GM11168 (cell line): ENCODE measurements at regions not wholly inside any gene's neighbourhood (a gene's known extent, or its start where the extent isn't known, plus 50 kb on each side); places are given as distances from the start of the nearest gene placed in this dataset.
"Not testable (repeated sequence)": the region's sequence is repeated elsewhere in the genome, so short reads cannot be mapped to it uniquely, and the experiment has no call there.

Experiments used
- in situ Hi-C: fragments of 300-500 bp; cut with MboI; formaldehyde crosslinking; loops from one replicate; pipeline ENCODE4 v1.12.0; 2022; ENCODE audit warnings: low sequenced_read_pairs; ENCODE audit not compliant: unreplicated experiment

DNA sequence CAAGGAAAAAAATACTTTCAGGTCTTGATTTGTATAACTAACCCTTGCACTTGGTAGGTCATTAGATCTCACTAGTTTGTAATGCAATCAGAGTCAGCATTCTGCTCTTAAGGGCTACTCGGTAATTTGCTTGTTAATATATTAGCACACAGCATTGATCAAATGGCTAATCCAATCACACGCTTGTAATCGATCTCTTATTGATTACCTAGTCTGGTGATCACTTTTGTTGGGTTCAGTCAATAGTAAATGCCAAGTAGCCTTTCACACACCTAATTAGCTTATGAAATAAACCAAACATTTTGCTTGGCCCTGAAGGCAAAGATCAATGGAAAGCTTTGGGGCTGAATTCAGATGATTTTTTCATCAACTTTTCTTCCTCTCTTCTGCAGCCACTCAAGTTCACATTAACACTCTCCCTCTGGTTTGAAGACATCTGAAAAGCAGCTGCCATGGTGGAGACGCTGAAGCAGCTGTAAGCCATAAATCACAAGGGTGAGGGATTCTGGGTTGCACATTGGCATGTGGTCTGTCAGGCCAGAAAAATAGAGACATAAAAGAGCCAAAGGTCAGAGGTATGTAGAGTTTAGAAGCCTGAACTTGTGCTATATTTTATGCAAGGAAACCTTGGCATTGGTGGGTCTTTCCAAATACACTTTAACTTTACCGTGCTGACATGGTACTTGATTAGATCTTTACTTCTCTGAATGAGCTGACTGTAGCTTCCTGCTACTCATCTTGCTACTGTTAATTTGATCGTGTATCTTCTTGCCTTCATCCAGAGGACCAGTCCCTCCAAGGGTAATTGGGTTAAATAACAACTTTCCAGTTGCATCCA, 234.4 kb downstream of the SIM1 start:
- in situ Hi-C loops: loop anchor here (25.0 kb wide), 1 partner anchor 232 kb away; the partner anchor contains the start of gene SIM1

DNA sequence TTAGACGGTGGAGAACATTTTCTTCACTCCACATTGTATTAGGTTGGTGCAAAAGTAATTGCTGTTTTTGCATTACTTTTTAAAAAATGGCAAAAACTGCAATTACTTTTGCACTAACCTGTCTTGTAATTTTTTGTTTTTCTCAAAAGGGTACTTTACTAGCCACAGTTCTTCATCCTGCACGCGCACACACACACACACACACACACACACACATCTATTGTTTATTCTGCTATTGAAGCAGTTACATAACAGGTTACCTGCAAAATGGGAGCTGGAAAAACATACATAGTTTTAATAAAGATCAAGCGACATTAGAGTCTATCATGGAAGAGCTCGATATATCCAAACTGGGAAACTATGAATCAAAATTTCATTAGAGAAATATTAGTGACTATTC, 235.2 kb downstream of the SIM1 start:
- in situ Hi-C loops: loop anchor here (25.0 kb wide), 1 partner anchor 233 kb away; the partner anchor contains the start of gene SIM1

DNA sequence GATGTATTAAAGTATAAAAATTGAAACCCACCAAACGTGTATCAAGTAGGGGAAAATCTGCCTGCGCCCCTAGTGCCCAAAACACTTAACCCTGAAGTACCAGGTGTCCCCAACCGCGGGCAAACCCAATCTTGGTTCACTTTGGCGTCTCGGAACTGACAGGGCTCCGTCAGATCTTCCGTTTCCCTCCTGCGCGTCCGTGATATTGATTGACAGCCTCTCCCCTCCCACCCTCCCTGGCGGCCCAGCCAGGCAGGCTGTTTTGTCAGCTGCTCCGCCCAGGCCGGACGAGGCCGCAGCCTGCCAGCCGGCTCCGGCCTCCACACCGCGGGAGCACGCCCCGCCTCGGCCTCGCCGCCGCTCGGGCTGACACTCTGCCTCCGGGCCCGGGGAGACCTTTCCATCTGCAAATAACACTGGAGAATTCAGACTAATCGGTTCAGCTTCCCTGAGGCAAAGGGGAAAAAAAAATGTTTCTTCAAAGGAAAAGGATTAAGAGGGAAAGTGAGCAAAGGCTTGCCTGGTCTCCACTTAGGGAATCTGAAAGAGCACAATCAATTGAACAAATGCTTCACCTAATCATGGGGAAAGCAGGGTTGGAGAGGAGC, 234.9 kb upstream of the MCHR2 start:
- in situ Hi-C loops: loop anchor here (25.0 kb wide), 1 partner anchor 233 kb away; the partner anchor contains the start of gene SIM1

DNA sequence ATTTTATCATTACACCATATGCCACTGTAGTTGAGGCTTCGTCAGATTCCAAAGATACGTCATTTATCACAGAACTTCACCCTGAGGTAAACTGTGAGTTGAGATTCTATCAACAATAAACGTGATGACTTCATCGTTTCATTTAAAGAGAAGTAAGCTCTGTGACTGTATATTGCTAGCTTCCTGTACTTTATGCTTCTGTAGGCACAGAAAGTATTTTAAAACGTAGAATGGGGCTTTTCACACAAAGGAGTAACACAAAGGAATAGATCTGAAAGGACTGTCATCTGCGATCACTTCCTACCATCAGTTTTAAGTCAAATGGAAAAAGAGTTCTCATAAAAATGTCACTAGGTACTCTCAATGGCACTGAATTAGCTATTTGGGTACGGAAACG, 234.4 kb upstream of the MCHR2 start:
- in situ Hi-C loops: loop anchor here (25.0 kb wide), 1 partner anchor 234 kb away; the partner anchor contains the start of gene SIM1

DNA sequence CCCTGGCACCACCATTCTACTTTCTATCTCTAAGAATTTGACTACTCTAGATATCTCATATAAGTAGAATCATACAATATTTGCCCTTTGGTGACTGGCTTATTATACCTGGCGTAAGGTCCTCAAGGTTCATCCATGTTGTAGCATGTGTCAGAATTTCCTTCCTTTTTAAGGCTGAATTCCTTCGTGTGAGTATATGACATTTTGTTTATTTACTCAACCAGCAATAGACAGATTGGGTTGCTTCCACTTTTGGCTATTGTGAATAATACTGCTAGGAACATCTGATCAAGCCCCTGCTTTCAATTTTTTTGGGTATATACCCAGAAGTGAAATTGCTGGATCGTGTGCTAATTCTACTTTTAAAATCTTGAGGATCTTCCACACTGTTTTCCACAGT, 232.8 kb upstream of the MCHR2 start:
- in situ Hi-C loops: loop anchor here (25.0 kb wide), 1 partner anchor 235 kb away; the partner anchor contains the start of gene SIM1

DNA sequence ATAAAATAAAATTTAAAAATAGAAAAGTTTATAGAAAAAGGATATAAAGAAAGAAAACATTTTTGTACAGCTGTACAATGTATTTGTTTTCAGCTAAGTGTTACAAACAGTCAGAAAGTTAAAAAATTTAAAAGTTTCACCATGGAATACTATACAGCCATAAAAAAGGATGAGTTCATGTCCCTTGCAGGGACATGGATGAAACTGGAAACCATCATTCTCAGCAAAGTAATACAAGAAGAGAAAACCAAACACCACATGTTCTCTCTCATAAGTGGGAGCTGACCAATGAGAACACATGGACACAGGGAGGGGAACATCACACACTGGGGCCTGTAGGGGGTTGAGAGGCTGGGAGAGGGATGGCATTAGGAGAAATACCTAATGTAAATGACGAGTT, 229.9 kb upstream of the MCHR2 start:
- in situ Hi-C loops: not testable (repeated sequence)

DNA sequence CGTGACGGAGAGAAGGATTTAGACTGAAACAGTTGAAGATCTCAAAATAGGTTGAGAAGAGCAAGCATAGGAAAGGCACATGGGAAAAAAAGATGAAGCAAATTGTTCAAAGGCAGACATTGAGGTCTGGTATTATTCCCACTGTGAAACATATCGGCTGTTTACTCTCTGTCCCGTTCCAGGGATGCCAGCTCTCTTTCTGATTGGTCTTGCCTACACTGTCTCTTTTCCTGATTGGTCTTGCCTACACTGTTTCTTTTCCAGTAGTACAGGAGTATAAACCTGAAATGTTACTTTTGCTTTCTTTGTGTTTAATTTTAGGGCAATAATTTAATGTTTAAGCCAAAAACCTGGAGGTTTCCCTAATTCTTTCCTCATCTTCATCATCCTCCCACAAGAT, 226.5 kb upstream of the MCHR2 start:
- in situ Hi-C loops: no loop called here

DNA sequence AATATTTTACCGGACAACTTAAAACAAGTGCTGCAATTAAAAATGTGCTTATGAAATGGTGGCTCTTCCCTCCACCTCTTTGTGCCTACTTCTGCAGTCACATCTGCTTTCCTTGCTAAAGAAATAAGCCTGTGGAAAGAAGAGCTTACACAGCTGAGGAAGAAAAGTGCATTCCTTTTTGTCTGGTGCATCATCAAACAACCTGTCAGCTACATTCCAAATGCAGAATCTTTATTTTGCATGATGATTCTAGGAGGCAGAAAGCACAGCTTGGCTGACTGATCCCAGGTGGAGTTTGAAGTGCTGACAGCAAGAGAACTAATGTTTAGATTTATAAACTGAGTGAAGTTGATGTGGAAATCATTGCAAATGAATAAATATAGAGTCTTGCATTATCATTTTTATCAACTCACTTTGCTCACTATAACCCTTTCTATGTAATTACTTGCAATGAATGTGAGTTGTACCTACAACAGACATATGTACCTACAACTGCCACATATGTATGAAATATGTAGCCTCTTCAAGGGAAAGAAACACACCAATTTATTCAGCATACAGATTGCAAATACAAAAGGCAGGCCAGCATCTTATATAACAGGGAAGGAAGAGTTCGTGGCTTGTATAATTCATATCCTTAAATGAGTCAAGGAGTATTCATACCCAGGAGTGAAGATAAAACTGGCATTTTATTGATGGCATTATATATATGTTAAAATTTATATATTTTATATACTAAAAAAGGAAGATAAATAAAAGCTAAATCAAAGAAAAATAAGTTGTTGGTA, 223.4 kb upstream of the MCHR2 start:
- in situ Hi-C loops: no loop called here

DNA sequence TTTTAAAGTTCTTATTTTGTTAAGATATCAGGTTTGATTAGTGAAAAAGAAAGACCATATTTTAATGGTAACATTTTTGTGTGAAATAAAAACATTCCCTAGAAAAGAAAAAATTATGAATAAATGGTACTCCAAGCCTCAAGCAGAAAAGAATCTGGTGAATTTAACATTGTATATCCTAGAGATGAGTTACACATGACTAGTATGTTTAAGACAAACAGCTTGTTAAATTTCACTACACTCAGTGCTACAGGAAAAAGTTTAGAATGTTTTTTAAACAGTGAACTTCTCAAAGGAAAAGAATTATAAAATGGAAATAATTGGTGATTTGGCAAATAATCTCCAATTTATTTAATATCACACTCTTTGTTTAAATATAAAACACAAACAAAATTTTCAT, 222.7 kb upstream of the MCHR2 start:
- in situ Hi-C loops: no loop called here

DNA sequence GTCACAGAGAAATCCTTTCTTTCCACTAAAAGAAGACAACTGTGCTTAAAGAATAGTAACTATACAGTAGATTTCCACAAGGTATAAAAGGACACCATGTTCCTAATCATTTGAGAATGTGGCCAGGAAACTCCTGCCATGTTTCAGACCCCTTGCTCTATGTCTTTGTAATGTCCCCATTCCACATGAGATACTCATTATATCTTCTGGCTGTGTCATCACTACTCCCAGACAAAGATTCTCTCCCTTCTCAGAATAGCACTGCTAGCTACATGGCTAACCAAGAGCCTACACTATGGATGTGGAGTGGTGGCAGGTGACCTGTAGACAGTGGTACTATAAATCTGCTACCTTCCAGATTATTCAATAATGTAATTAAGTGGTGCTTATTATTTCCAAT, 218.1 kb upstream of the MCHR2 start:
- in situ Hi-C loops: no loop called here

DNA sequence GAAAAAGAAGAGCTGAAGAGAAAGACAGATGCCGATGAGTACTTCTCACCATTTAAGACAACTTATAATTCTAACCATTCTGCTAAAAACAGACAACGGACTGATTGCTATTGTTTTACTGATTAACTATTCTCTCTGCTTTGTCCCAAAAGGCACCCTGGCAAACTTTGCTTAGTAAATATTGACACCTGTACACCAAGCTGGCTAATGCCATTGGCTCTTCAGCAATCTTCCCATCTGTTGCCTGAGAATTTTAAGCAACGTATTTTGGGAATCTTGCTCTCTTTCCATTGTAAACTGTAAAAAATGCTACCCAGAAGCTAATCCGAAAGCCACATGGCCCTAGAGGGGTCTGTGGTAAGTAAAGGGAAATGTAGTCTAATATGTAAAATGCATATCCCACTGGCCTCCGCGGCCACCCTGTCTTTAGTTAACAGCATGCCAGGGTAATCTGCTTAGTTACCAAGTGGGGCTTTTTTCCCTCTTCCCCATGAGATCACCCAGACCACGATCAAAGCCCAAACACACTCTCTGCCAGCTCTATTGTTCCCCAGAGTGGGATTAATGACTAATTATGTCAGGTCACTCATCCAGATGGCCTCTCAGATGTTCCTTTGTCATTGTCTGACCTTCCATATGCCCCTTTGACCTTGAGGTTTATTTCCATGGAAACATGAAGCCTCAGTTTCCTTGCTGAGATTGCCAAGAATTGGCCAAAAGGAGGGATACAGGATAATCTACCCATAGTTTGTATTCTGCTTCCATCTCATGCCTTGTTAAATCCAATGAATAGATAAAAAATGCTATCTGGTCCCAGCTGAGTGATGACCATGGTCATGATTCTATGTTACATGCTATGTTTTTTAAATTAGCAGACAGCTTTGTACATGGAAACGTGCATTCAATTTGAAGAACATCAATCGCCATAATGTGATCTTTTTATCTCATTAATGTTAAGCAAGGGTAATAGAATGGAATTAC, 216.4 kb upstream of the MCHR2 start:
- in situ Hi-C loops: no loop called here

DNA sequence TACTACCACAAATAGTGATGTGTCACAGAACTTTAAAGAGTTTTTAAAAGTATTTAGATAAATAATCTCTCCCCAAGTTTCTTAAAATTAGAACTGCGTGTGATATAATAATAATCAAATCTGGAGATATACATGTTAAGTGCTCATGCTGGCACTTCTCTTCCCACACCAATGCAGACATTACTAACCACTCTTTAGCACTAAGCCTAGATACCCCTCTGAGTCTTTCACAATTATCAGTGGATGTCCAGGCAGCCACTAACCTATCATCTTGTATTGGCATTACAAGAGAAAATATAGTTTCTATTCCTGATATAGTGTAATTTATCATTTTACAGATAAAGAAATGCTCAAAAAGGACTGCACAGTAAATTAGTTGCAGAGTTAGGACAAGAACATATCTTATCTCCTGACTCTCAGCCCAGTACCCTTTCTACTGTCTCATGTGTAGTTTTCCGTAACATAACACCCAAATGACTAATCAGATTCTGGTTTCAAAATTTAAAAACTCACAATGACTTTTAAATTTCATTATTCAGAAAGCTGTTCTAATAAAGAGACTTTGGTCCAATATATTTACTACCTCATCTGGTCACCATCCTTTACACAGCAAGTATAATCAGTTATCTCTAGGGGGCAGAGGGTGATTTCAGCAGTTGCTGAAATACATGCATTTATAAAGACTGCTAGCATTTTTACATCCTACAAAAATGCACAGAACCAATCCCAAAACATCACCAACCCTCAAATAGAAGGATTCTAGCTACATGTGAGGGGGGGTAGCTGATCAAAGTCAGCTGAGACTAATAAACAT, 215.5 kb upstream of the MCHR2 start:
- in situ Hi-C loops: no loop called here

DNA sequence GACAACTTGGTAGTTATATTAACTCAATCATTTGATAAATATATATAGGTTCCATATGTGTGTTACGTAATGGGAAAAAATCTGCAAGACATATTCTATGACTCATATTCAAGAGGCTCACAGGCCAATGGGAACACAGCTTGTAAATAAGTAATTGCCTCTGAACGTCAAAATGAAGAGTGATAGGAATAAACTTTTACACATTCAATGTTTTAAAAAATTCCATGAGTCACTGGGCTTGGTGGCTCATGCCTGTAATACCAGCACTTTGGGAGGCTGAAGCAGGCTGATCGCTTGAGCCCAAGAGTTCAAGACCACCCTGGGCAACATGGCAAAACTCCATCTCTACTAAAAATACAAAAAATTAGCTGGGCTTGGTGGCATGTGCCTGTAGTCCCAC, 209.4 kb upstream of the MCHR2 start:
- in situ Hi-C loops: no loop called here

DNA sequence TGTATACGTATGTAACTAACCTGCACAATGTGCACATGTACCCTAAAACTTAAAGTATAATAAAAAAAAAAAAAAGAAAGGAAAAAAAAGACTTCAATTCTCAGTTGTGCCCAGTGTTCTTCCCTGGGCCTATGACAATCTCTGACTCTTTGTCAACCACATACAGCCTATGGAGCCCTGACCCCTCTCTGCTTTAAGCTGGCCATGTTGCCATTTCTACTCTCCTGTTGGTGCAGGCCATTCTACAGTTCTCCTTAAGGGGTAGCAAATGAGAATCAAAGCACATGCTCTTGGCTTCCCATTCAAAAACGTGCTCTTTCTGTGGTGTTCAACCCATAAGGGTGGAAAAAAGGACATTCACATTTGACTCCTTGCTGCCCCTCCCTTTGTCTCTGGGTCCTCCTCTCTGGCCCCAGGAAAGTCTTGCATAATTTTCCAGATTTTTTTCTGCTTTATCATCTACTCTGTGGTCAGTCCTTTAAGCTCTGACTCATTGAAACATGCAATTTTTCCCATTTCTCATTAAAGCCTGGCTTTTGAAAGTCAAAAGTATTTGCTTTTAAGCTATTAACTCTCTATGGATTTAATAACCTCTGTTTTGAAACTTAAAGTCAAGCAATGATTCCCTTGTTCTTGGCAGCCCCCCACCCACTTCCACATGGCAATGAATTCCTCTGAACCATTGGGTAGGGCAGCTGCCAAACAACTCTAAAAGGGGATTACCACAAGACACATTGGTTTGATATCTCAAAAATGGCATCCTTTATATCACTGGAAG, 208.6 kb upstream of the MCHR2 start:
- in situ Hi-C loops: no loop called here

DNA sequence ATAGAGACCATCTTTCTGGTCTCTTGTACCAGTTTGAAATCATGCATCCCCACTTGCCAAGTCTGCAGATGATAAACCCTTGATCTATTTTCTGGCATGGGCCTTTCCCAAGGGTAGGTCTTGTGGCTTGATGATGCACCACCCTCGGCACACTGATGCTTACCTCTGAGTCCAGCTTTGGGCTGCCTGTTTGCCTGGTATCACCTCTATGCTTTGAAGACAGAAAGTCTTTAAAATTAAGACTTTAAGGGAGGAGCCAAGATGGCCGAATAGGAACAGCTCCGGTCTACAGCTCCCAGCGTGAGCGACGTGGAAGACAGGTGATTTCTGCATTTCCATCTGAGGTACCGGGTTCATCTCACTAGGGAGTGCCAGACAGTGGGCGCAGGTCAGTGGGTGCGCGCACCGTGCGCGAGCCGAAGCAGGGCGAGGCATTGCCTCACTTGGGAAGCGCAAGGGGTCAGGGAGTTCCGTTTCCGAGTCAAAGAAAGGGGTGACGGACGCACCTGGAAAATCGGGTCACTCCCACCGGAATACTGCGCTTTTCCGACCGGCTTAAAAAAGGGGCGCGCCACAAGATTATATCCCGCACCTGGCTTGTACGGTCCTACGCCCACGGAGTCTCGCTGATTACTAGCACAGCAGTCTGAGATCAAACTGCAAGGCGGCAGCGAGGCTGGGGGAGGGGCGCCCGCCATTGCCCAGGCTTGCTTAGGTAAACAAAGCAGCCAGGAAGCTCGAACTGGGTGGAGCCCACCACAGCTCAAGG, 202.4 kb upstream of the MCHR2 start:
- in situ Hi-C loops: not testable (repeated sequence)

DNA sequence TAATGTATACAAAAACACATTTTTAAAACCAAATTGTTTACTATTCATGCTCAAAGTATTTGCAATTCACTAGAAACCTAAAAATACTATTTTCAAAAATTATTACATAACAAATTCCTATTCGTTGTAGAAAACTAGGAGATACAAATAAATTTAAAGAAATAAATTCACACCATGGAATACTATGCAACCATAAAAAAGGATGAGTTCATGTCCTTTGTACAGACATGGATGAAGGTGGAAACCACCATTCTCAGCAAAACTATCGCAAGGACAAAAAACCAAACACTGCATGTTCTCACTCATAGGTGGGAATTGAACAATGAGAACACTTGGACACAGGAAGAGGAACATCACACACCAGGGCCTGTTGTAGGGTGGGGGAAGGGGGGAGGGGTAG, 201.2 kb upstream of the MCHR2 start:
- in situ Hi-C loops: not testable (repeated sequence)

DNA sequence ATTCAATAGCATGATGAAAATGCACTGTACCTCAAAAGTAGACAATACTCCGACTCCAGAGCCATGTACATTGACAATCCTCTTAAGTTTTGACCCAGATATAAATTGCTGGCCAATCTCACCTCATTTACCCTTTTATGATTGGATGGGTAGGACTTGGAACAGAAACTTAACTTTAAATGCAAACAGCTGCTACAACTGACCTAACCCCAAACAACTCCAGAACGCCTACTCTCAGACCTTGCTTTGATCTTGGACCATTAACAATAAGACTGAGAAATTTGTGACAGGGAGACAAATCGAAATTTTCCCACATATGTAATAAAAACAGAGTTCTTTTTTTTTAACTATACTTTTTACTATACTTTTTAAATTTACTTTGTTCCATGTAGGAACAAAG, 200.5 kb upstream of the MCHR2 start:
- in situ Hi-C loops: no loop called here
